ENCODE measurements at regions not wholly inside any gene's neighbourhood (a gene's known extent, or its start where the extent isn't known, plus 50 kb on each side); places are given as distances from the start of the nearest gene placed in this dataset.

DNA sequence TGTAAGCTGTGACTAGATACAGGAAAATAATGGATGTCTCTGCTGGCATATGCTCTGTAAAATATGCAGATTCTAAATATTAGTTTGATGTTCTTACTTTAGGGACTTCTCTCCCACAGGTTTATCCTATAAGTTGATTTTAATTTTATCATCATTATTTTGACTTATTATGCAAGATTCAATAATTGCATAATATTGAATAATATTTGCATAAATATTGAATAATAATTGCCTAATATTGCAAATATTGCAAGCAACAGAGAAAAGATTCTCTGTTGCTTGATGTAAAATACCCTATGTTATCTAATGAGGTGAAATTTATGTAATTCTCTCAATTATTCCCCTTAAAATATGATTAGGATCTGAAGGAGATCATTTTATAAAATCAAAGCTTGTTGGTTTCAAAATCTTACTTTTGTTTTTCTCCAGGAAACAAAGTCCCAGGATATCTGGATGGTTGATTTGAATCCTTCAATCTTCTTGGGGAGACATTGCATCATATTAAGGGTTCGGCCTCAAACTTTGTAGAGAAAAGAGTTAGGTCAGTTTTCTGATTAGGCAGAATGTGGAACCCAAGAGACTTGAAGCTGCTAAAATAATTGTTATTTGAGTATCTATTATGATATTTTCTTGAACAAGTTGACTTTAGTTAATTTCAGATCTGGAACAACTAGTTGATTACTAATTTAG lies 92.8 kb upstream of the MTPN start:
- no peak for DNase-seq (ENCODE audit: low read depth in 2 of 2)

DNA sequence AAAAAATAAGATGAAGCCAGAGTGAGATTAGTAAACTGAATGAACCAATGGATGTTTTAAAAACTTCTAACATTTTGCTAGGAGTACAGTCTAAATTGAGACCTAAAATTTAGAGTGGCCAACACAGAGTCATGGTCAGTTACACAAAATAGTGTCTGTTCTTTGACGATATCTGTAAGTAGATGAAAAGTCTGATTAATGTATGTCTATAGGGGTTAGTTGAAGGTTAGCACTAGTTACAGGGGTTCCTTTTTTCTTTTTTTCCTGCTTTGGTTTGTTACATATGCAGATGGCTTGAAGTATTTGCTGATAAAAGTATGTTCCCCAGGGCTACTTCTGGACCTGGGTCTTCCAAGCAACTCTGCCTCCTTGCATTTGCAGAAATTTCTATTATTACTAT lies 90.1 kb upstream of the MTPN start:
- DNase-seq (ENCODE audit: low read depth in 2 of 2): no peak

DNA sequence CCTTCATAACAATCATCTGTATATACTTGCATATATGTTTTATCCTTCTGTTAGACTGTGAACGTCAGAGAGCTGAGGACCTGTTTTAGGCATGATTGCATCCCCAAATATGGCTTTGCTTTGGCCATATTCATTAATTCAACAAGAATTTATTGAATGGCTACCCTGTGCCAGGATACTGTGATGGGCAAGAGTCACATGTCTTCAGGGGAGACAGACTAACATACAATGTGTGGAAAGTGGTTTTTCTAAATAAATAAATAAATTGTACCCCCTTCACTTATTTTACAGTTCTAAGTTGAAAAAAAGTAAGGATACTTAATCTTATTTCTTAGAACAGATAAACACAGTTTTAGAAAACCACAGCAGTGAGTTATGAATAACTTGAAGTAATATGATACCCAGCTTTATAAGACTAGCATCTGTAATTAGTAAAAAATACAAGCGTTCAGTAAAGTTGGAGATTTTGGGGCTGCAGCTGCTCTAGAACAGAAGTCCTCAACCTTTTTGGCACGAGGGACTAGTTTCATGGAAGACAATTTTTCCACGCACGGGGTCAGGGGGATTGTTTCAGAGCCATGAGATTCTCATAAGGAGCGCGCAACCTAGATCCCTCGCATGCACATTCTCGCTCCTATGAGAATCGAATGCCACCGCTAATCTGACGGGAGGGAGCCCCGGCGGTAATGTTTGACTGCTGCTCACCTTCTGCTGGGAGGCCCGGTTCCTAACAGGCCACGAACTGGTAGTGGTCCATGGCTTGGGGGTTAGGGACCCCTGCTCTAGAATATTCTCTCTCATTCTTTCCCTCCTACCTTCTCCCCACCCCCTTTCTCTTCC lies 89.4 kb upstream of the MTPN start:
- DNase-seq (ENCODE audit: low read depth in 2 of 2): no peak

DNA sequence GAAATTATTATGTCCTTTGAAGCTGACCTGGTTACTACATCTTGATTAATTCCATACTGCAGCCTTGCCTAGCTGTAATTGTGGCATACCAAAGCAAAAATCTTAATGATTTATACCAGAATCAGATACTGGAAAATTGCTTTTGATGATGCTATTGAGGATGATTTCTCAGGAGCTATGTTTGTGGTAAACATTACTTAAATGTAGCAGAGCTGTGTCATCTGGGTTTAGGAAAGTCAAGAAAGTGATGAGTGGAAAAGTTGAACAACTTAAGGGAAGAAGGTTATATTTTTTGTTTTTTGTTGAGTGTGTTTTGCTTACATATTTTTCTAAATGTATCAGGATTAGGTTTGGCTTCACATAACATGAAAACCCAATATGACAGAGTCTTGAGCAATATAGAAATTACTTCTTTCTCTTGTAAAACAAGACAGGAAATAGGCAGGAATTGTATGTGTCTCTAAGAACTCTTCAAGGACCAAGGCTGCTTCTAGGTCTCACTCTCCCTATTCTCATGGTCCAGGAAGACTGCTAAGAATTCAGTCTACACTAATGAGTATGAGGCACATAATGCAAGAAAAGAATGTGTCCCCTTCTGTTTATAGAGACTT lies 87.6 kb upstream of the MTPN start:
- no peak for DNase-seq (ENCODE audit: low read depth in 2 of 2)

GRCh38 chr7:136064081-136064480 lies 86.9 kb upstream of the MTPN start:
- no peak for DNase-seq (ENCODE audit: low read depth in 2 of 2)

DNA sequence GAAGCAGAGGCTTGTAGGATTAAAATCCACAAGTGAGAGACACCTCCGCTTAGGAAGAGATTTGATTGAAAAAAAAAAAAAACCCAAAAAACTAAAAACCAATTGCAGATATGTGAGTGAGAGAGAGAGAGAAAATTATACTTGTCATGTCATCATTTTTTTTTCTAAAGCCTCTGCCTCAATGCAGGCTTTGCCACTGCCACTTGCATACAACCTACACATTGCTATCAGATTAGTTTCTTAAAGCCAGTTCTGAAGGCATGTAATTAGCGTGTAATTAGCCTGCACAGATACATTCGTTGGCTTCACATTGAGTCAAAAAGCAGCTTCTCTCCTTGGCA lies 86.1 kb upstream of the MTPN start:
- DNase-seq (ENCODE audit: low read depth in 2 of 2): no peak

GRCh38 chr7:136062625-136063325 lies 85.6 kb upstream of the MTPN start:
- no peak for DNase-seq (ENCODE audit: low read depth in 2 of 2)

DNA sequence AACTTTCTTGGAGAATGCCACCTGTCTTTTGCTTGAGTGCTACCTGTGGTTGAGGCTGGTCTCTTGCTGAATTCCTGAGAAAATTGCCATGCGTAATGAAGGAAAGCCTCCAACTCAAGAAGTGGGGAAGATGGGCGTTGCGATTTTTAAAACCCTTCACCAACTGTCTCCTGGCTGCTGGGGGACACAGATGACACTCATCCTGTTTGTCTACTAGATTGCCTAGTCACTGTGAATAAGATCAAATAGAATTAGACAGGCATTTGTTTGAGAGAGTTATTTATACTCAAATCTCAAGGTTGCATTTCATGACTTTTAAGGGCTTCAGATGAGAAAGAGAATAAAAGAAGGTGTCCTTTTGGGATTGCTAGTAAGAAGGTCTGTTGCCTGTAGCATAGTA lies 84.3 kb upstream of the MTPN start:
- DNase-seq (ENCODE audit: low read depth in 2 of 2): no peak

DNA sequence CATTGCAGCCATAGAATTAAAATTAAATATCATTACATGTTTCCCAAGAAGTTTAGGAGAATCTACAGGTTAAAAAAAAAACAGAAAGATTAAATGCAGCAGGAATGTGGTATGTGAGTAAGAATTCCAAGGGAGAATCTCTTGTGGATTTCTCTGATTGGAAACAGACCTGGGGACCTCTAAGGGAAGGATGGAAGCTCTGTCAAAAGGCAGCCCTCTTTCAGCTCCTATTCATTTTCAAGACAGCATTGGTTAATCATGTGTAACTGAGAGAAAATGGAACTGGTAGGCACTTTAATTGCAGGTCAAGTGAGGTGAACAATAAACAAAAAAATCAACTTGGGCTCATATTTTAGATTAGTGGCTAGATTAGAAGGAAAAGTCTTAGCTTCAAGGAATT lies 81.4 kb upstream of the MTPN start:
- no peak for DNase-seq (ENCODE audit: low read depth in 2 of 2)

GRCh38 chr7:136057509-136057908 lies 80.3 kb upstream of the MTPN start:
- DNase-seq (ENCODE audit: low read depth in 2 of 2): no peak

DNA sequence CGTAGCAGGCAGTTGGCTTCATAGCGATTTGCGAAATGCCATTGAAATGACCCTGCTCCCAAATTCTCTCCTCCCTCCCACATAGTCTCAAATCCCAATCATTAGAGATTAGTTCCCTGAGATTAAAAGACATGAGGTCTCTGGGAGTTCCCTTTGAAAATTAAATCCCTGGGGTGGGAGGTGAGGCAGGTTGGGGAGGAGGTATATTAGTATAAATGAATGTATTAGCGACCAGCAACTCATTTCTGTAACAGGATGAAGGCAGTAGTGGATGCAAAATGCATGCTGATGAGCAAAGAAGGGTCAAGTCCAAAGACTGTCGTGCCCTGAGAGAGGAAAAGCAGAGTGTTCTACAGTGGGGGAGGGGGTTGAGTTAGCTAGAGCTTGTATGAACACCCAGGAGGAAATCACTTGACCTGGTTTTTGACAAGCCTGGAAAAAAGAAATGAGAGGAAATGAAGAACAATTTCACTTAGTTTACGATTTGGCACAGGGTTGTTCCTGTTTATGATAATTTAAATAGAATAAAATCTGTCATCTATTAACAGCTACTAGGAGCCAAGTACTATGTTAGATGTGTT lies 79.6 kb upstream of the MTPN start:
- peak; percentile 22 to 48 for DNase-seq (ENCODE audit: low read depth in 2 of 2)

GRCh38 chr7:136055266-136055665 lies 78.1 kb upstream of the MTPN start:
- DNase-seq (ENCODE audit: low read depth in 2 of 2): no peak

GRCh38 chr7:136053689-136054485 lies 76.7 kb upstream of the MTPN start:
- DNase-seq (ENCODE audit: low read depth in 2 of 2): no peak

DNA sequence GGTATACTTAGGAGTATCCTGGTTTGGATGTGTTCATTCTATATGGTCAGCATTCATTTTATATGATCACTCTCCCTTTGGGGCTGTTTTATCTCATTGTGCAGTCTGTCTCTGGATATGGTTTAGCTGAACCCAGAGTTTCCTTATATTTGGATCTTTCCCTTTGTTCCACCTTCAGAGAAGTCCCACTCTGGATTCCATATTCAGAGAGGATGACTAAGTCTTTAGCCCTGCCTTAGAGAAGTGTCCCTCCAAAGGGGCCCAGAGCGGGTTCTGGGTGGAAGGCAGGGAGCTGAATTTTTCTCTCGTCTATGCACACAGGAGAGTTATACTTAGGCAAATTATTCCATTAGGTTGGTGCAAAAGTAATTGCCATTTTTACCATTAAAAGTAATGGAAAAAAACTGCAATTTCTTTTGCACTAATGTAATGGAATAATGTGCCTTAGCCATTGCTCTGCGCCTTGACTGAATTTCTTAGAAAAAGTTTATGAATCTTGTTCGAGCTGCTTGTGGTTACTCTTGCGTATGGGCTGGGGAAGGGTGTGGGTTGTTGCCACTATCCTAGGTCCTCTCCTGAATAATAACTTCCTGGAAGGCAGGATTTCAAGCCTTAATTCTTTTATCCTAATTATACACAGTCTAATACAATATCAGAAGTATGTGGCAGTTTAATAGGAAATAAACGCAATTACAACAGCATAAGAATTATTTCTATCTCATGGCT lies 74.2 kb upstream of the MTPN start:
- DNase-seq (ENCODE audit: low read depth in 2 of 2): no peak

DNA sequence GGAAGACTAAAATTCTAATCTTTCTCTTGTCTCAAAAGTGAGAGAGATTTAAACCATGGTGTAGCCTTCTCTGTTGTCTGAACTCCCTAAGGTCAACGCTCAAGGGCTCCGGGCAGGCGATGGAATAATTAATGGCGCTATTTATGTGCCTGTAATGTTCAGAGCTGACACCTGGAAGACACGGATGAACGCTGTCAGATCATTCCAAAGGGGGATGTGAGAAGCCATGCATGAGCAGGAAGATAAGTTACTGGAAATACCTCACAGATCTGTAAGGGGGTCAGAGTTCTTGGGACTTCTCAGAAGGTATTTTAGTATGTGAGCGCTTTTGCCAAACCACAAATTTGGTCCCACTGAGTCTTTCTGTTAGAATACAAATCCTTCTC lies 73.3 kb upstream of the MTPN start:
- DNase-seq (ENCODE audit: low read depth in 2 of 2): no peak

- no peak for DNase-seq (ENCODE audit: low read depth in 2 of 2)
Observed at GRCh38 chr7:136049818-136050461, 72.8 kb upstream of the MTPN start.

- no peak for DNase-seq (ENCODE audit: low read depth in 2 of 2)
Observed at GRCh38 chr7:136049117-136049516, 72.0 kb upstream of the MTPN start.

DNA sequence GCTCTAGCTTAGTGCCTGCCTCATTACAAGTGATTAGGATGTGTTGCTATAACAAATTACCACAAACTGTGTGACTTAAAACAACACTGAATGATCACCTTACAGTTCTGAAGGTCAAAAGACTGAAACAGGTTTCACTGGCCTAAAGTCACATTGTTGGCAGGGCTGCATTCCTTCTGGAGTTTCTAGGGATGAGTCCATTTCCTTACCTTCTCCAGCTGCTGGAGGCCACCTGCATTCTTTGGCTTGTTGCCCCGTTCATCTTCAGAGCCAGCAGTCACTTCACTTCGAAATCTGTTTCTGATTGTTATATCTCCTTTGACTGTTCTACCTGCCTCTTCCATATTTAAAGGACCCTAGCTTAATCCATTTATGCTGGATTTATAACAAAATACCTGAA lies 69.4 kb upstream of the MTPN start:
- DNase-seq (ENCODE audit: low read depth in 2 of 2): no peak

GRCh38 chr7:136045992-136046391 lies 68.8 kb upstream of the MTPN start:
- no peak for DNase-seq (ENCODE audit: low read depth in 2 of 2)

GRCh38 chr7:136045181-136045580 lies 68.0 kb upstream of the MTPN start:
- no peak for DNase-seq (ENCODE audit: low read depth in 2 of 2)

All from dermis microvascular lymphatic vessel endothelial cell (primary cell).